Thoracic aorta (tissue), 2 donors: ENCODE measurements at regions not wholly inside any gene's neighbourhood (a gene's known extent, or its start where the extent isn't known, plus 50 kb on each side); places are given as distances from the start of the nearest gene placed in this dataset.

Experiments used
- ATAC-seq: fragments of 150-250 bp; one replicate; pipeline ENCODE4 v1.8.0; 2017; ENCODE audit warnings: low read depth; ENCODE audit not compliant: insufficient number of reproducible peaks, low FRiP score
- DNase-seq: peaks from one replicate; pipeline ENCODE4 v3.0.0-alpha.2; 2020; ENCODE audit warnings: low spot score
- H3K27ac ChIP-seq, 2 donors: fragments of 200-600 bp; sonication (generic); 1 replicate in 1 of 2; 2 replicates in 1 of 2; pipeline ENCODE4 v1.5.1; 2016; ENCODE audit warnings: mild to moderate bottlenecking in 2 of 2, moderate library complexity in 2 of 2
- H3K27me3 ChIP-seq: fragments of 200-600 bp; sonication (generic); replicated peaks from 2 replicates; pipeline ENCODE4 v1.6.0; 2016; ENCODE audit warnings: mild to moderate bottlenecking; ENCODE audit not compliant: insufficient read depth
- H3K36me3 ChIP-seq: fragments of 200-600 bp; sonication (generic); one replicate; pipeline ENCODE4 v1.5.1; 2016
- H3K4me1 ChIP-seq, 2 donors: fragments of 200-600 bp; sonication (generic); 1 replicate in 1 of 2; 2 replicates in 1 of 2; pipeline versions ENCODE4 v1.5.1 to v1.6.0; 2016; ENCODE audit warnings: low read depth in 2 of 2, mild to moderate bottlenecking in 1 of 2; ENCODE audit not compliant: control insufficient read depth in 1 of 2
- H3K4me3 ChIP-seq: fragments of 200-600 bp; sonication (generic); 2 replicates; pipeline ENCODE4 v1.5.1; 2016; ENCODE audit warnings: mild to moderate bottlenecking
- H3K9me3 ChIP-seq: fragments of 200-600 bp; sonication (generic); 2 replicates; pipeline ENCODE4 v1.5.1; 2016
- CTCF ChIP-seq: fragments of 200-600 bp; sonication (generic); IDR thresholded peaks from one replicate; pipeline ENCODE4 v1.5.1; 2019; ENCODE audit warnings: antibody characterized with exemption

GRCh38 chr21:16866851-16867250 lies 646.0 kb upstream of the CXADR start:
- no peak for TF ChIP-seq CTCF
- H3K4me1 ChIP-seq: no peaks in the 10 kb centered on the region
- no peak overlapping the region for H3K4me3 ChIP-seq
- ATAC-seq (no peak), DNase-seq (no peak)
- no peak overlapping the region for H3K27ac ChIP-seq
- no peaks in the 10 kb centered on the region for H3K36me3 ChIP-seq
- H3K9me3 ChIP-seq: no peaks in the 10 kb centered on the region
- H3K27me3 ChIP-seq: no peaks in the 10 kb centered on the region

GRCh38 chr21:16870103-16870502 lies 642.7 kb upstream of the CXADR start:
- H3K27ac ChIP-seq: no peak overlapping the region
- no peaks in the 10 kb centered on the region for H3K9me3 ChIP-seq
- H3K36me3 ChIP-seq: no peaks in the 10 kb centered on the region
- DNase-seq (no peak), ATAC-seq (no peak)
- no peaks in the 10 kb centered on the region for H3K4me1 ChIP-seq
- TF ChIP-seq CTCF: no peak
- H3K27me3 ChIP-seq: no peaks in the 10 kb centered on the region
- H3K4me3 ChIP-seq: no peak overlapping the region

- Histone ChIP-seq H3K9me3 (no peaks in the 10 kb centered on the region), H3K27me3 (no peaks in the 10 kb centered on the region), H3K4me1 (no peaks in the 10 kb centered on the region), H3K36me3 (no peaks in the 10 kb centered on the region), H3K4me3 (no peak overlapping the region), H3K27ac (no peak overlapping the region)
- DNase-seq (no peak), ATAC-seq (no peak)
- TF ChIP-seq CTCF: no peak
Observed at GRCh38 chr21:16872616-16873015, 640.2 kb upstream of the CXADR start.

GRCh38 chr21:16873176-16873575 lies 639.7 kb upstream of the CXADR start:
- ATAC-seq: no peak
- DNase-seq: no peak
- TF ChIP-seq CTCF: no peak

GRCh38 chr21:16873596-16873995 lies 639.2 kb upstream of the CXADR start:
- TF ChIP-seq CTCF: no peak
- Histone ChIP-seq H3K9me3 (no peaks in the 10 kb centered on the region), H3K36me3 (no peaks in the 10 kb centered on the region), H3K4me3 (no peak overlapping the region), H3K4me1 (no peaks in the 10 kb centered on the region), H3K27ac (no peak overlapping the region), H3K27me3 (no peaks in the 10 kb centered on the region)
- ATAC-seq (no peak), DNase-seq (no peak)

More at GRCh38 chr21:16873176-16873575, 639.7 kb upstream of the CXADR start:
- H3K9me3 ChIP-seq: no peaks in the 10 kb centered on the region
- no peaks in the 10 kb centered on the region for H3K4me1 ChIP-seq
- no peak overlapping the region for H3K27ac ChIP-seq
- H3K4me3 ChIP-seq: no peak overlapping the region
- no peaks in the 10 kb centered on the region for H3K36me3 ChIP-seq
- no peaks in the 10 kb centered on the region for H3K27me3 ChIP-seq
